ENCODE measurements at regions not wholly inside any gene's neighbourhood (a gene's known extent, or its start where the extent isn't known, plus 50 kb on each side); places are given as distances from the start of the nearest gene placed in this dataset.
"Not testable (repeated sequence)": the region's sequence is repeated elsewhere in the genome, so short reads cannot be mapped to it uniquely, and the experiment has no call there.

DNA sequence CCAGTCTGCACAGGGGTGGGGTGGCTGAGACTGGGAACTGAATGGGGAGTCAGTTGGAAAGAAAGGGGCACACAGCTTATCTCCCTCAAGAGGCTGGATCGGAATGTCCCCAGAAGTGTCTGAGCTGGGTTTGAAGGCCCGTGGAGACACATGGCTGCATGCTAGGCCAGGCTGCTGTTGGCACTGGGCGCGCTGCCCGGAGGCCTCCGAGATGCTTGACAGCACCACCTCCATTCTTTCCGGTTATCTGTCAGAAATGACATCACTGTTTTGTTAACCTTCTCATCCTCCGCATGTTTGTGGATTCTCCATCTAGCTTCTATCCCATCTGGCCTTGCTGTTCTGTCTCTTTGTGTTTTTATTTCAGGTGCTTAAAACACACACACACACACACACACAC is 85.5 kb downstream of the APIP start:
- peak; percentile 9 for DNase-seq

DNA sequence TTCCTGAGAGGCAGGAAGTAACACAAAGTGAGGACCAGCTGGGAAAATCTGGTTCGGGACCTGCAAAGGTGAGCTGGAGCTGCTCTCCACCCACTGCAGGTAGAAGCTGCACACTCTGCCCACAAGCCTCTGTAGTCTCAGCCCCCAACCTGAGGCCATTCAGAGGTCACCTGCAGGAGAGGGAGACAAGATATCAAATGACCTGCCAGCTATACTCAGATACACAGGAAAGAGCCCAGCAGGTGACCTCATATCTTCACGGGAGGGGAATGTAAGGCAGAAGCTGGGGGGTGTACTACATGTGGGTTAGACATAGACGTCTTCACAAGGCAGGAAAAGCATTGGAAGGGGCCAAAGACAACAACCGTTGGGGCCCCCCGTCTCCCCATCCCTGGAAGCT is 86.1 kb downstream of the APIP start:
- DNase-seq, result no peak

DNA sequence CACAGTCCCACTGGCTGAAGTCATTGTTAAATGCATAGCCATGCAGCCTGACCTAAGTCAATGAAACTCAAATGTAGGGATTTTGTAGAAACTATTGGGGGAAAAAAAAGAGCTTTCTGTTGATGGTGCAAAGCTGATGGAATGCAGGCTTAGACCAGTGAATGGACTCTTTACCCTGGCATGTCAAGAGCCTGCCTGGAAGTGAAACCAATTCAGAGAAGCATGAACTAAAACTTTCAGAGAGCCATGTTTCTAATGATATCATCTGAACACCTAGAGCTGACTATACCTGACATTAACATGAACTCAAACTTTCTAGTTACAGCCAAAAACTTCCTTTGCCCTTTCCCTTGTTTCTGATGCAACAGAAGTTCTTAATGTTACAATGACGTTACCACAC is 89.0 kb downstream of the APIP start:
- no peak for DNase-seq

DNA sequence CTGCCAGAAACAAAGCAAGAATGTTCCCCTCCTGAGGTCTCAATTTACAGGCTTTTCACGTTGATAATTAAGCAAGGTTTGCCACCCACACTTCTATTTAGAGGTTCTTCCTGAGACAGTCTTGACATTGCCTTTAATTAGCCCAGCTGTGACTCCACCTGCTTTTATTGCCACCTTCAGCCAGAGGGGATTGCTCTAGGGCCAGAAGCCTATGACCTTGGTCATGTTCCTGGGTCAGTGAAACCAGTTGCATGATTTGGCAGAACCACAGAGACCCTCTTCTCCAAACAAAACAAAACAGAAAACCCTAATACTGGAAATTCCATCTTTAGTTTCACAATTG is 89.8 kb downstream of the APIP start:
- no peak for DNase-seq

DNA sequence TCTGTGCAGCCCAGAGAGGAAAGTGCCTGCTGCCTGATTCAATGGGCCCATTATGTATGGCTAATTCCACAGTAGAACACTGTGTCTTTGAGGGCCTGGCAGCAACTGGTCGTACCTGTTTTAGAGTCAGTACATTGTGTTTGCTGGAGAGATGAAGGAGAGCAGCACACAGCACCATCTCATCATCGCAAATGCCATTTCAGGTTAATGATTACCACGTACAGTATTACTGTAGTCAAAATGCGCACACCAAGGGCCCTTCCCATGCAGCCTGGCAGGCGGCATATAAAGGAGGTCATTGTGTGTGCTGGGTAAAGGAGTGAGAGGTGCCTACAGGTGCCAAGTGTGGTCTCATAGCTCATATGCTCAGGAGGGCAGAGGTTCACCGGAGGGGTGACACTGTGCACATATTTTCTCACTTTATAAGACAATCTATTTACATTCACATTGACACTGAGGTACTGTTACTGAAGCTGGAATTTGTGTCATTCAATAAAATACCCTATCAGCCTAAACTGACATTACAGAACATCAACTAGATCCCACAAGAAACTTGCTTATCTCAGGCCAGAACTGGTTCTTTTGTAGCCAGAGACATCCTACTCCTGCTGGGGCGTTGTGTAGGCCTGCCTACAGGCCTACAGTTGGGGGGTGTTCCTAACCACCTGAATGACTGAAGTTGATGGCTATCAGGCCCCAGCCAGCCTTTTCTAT is 90.4 kb downstream of the APIP start:
- peak; percentile 49 for DNase-seq

DNA sequence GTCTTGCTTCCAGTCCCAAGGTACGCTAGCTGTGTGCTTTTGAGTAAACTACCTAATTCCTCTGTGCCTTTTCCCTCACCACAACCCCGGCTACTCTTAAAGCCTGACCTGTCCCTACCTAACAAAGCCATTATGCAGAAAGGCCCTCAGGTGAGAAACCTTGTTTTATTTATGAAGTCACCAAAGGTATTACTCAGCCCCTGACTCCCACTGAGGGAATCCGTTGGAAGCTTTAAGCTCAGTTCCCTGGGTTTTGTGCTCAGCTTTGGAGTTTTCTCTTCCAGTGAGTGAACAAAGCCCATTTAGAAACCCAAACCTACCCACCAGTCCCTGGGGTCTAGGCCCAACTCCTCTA is 90.9 kb downstream of the APIP start:
- DNase-seq, result no peak

DNA sequence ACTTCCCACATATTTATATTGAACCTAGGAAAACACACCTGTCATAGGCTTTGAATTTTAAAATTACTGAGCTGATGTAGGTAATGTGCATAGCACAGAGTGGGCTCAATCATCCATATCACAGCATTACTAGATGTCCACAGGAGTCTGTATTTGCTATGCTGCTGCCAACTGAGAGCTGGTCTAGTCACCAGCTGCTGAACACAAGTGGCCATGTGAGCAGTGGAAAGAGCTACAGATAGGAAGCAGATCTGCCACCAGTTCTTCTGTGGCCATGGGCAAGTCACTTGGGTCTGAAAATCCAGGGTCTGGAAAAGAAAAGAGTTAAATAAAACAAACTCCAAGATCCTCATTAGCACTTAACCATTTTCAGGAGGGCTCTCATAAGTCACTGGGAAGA is 91.8 kb downstream of the APIP start:
- DNase-seq, result no peak

DNA sequence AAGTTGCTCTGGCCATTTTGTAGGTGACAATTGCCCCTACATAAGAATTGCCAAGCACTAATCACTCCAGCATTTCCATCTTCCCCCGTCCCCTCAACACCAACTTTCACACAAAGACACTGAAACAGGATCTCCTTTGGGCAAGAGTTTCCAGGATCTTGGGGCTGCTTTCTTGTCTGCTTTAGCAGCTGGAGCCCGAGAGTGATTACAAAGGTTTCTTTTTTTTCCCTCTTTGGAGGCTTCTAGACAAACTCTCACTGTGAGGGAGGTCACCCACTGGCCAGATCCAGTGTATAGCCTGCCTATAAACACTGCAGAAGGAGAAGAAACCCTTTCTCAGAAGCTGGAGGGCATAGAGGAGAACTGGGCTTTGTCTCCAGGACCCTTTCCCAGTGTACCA is 92.5 kb downstream of the APIP start:
- no peak for DNase-seq

DNA sequence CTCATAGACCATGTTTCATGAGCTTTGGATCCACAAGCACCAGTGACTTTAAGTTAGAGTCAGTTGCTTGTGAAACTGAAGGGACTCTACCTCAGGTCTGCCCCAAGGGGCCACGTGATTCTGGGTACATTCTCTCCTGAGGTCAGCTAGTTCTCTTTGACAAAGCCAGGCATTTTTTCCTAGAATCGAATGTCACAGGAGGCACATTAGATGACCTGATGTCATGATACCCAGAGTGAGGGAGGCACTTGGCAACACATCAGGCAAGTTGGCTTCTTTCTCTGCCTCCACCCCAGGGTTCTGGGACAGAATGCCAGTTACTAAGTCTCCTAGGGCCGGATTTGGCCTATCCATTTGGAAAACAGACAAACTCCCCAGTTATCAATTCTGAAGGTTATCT is 93.0 kb downstream of the APIP start:
- DNase-seq, result no peak

DNA sequence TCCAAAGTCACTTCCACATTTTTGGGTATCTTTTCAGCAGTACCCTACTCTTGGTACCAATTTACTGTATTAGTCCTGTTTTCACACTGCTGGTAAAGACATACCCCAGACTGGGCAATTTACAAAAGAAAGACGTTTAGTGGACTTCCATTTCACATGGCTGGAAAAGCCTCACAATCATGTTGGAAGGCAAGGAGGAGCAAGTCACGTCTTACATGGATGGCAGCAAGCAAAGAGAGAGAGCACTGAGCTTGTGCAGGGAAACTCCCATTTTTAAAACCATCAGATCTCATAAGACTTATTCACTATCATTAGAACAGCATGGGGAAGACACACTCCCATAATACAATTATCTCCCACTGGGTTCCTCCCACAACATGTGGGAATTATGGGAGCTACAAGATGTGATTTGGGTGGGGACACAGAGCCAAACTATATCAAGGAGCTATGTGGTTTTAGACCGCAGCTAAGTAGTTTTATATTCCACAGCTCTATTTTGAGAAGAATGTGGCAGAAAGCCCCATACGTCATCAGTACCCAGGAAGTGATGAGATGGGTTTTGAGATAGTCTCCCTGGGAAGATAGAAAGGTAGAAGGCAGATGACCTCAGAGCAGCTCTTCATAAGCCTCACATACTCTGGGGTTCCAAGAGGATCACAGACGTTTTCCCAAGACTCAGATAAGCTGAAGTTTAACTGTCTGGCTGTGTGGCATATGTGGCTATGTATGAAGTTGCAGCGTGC is 96.3 kb downstream of the APIP start:
- no peak for DNase-seq

DNA sequence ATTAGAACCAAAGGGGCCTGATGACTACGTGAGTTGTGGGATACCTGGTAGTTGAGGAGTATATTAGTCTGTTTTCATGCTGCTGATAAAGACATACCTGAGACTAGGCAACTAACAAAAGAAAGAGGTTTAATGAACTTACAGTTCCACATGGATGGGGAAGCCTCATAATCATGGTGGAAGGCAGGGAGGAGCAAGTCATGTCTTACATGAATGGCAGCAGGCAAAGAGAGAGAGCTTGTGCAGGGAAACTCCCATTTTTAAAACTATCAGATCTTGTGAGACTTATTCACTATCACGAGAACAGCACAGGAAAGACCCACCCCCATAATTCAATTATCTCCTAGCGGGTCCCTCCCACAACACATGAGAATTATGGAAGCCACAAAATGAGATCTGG is 98.4 kb downstream of the APIP start:
- DNase-seq, result not testable (repeated sequence)

DNA sequence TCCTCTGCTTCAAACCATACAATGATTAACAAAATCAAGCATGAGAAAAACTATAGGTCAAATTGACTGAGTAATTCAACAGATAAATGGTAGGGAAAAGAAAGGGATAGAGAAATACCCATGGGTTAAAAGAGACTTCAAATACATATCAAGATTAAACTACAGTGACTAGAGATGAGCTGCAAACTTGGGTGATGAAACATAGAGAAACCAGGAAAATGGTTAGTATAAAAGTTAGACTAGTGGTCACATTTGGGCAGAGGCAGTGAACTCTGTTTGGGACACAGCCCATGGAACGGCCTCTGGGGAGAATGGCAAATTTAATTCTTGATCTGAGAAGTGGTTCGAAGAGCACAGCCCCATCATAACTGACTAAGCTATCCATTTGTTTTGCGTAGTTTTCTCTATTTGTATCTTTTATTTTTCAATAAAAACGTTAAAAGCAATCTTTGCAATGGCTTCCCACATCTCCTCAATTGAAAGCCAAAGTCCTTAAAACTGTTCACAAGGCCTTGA is 99.4 kb downstream of the APIP start:
- DNase-seq, result no peak

DNA sequence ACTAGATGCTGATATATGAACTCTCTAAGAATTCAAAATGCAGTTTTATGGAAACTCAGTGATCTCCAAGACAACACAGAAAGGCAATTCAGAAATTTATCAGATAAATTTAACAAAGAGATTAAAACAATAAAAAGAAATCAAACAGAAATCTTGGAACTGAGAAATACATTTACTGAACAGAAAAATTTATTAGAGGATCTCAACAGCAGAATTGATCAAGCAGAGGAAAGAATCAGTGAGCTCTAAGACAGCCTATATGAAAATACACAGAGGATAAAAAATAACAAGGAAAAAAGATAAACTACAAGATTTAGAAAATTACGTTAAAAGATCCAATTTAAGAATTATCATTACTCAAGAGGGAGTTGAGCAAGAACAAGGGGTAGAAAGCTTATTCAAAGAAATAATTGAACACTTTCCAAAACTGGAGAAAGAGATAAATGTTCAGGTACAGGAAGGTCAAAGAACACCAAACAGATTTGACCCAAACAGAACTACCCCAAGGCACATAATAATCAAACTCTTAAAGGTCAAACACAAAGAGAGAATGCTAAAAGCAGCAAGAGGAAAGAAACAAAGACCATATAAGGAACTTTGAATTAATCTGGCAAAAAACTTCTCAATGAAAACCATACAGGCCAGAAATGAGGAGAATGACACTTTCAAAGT is 103.1 kb downstream of the APIP start:
- DNase-seq, result no peak

DNA sequence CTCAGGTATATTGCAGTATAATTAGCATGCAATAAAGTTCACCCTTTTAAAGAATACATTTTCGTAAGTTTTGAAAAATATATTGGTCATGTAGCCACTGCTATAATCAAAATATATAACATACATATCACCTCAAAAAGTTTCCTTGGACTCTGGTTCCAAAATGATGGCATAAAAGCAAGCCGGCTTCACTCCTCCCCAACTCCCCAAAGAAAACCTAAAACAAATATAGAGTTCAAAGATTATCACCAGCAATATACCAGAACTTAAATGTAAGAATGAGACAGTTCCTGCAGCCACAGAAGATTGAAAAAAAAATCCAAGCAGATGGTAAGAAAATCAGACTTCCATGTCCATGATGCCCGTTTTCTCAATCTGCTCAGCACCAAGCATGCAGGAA is 104.3 kb downstream of the APIP start:
- no peak for DNase-seq

DNA sequence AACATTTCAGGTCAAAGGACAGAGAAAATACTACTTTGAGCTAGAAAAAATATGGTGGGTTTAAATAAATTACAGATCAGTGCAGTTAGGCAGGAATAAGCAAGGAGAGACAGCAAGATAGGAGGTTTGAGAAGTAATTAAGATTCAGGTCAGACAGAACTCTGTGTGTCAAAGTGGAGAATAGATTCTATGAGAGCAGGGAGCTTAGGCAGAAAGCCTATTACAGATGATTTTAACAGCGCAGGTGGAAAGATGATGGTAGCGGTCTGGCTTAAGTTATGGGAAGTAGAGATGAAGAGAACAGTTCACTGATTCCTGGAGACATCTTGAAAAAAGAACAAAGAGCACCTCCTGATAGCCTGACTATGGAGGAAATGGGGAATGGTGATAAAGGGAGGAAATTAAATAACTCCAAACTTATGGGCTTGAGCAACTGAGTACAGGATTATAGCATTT is 106.0 kb downstream of the APIP start:
- no peak for DNase-seq

DNA sequence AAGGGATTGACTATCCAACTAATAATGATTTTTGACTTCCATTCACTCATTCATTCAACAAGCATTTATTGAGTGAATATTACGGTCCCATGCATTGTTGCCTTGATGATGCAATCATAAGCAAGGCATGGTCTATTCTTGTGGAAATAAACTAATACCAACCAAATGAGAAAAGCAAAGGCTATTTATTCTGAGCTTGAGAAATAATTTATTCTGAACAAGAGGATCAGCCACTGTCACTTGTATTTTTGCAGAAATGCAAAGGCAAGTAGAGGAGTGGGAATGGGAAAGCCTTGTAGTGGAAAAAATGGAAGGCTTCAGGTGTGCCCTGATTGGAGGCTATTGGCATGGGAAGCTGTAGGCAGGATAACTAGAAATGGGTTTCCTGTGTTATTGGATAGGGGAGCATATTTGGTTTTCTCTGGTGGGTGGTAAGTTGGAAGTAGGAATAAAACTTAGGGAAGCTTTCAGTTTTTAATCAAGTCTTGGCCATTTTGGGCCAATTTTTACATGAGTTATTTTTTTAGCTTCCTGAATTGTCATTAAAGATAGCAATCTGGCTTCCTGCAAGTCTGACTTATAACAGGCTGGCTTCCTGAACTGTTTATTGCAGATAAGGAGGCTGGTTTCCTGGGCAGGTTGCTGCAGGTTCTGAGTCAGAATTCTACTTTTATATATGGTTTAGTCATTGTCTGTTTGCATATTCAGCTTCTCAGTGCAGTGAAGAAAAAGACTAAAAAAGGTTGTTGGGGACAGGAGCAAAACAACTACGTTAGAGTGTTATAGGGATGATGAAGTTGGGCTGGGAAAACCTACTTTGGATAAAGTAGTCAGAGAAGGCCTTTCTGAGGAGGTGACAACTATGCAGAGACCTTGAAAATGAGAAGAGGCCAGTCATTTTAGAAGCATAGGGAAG is 106.7 kb downstream of the APIP start:
- DNase-seq, result no peak

DNA sequence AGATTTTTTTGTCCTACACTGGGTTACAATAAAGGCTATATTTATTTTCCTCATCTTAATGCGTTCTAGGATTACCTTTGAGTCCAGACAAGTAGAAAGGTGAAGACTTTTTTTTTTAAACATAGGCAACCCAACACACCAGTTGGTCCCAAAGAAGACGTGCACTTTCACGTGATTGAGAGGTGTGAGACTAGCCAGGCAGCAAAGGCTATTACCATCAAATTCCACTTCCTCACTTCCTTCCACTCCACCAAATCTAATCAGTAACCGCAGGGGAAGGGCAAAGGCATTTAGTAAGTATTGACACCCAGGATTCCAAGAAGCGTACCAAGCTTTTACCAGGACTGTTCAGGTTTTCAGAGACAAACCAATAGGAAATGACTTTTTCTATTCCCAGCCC is 109.3 kb downstream of the APIP start:
- no peak for DNase-seq

DNA sequence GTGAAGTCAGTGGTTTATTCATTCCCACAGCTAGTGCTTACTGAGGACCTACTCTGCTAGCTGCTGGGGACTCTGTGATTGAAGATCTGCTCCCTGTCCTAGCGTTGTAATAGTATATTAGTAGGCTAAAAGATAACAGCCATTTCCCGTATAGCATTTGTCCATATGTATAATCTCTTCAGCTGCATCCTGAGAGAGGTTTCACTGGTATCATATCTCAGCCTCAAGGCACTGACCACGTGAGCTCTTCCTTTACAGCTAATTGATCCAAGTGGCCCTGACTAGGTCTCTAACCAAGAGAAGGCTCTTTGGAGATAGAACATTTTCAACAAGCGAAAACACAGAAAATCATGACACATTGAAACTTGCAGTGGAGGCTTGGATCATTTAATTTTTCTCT is 110.2 kb downstream of the APIP start:
- DNase-seq, result no peak

DNA sequence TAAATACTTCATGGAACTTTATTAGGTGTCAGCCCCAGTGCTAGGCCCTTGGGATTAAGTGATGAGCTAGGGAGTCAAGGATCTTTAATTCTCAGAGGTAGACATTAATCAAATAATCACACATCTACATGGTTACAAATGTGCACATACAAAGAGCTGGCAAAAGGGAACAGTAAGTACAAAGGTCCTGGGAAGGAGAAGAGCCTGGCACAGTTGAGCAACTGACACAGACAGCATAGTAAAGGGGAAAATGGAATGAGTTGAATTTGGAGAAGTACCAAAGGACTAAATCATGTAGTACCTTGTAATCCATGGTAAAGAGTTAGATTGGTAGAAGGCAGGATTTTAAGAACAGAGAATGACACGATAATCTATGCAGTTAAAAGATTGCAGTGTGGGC is 116.3 kb downstream of the APIP start:
- DNase-seq, result no peak

DNA sequence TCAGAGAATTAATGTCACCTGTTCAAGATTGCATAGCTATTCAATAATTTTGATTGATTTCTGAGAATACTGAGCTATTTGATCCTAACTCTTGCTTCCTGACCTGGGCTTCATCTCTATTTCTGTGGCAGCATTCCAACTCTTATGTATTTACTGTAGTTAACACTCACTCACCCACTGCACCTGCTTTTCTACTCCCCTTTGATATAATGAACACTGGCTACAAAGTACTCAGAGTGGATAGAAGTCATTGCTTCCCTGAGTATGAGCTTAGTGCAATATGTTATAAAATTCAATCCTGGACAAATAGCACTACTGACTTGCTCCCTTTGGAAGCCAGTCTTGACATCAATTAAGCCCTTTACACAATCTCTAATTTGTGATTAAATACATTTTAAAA is 117.2 kb downstream of the APIP start:
- no peak for DNase-seq

DNA sequence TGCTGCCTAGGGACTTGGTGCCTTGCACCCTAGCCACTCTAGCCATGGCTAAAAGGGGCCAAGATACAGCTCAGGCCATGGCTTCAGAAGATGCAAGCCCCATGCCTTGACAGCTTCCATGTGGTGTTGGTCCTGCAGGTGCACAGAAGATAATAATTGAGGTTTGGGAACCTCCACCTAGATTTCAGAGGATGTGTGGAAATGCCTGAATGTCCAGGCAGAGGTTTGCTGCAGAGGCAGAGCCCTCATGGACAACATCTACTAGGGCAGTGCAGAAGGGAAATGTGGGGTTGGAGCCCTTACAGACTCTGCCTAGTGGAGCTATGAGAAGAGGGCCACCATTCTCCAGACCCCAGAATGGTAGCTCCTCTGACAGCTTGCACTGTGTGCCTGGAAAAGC is 118.7 kb downstream of the APIP start:
- DNase-seq, result not testable (repeated sequence)

DNA sequence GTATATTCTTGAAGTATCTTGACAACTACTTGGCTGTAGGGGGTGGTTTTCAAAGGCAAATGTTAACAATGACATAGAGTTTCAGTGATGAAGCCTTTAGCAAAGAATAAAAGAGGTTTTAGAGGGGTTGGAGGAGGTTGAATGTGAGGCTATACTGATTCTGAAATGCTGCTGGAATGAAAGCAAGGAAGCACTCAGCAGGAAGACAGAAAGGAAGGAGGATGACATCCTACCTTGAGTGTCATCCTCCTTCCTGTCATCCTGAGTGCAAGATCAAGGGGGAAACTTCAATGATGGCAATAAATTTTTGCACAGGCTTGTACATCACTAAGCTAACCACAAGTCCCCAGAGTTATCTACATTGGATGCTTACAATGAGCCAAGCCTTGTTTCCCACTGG is 120.5 kb downstream of the APIP start:
- DNase-seq, result no peak

Measured in renal pelvis (tissue), 1 donor.